ENCODE measurements at regions not wholly inside any gene's neighbourhood (a gene's known extent, or its start where the extent isn't known, plus 50 kb on each side); places are given as distances from the start of the nearest gene placed in this dataset.

DNA sequence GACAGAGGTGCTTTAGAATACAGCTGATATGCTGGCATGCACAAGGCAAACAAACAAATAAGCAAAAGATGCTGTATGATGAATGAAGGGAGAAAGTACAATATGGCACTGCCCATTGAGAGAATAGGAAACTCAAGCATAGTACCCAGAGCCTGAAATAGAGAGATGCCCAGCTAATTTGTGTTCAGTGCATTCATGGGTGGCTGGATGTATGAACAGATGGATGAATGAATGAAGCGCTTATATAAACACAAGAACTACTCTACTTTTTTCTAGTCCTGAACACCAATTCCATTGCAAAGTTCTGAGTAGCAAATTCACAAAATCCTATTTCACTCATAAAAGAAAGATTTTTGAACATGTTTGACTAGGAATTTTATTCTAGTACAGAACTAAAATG lies 756.3 kb downstream of the SATB2 start:
- TF ChIP-seq, protein P1, sequence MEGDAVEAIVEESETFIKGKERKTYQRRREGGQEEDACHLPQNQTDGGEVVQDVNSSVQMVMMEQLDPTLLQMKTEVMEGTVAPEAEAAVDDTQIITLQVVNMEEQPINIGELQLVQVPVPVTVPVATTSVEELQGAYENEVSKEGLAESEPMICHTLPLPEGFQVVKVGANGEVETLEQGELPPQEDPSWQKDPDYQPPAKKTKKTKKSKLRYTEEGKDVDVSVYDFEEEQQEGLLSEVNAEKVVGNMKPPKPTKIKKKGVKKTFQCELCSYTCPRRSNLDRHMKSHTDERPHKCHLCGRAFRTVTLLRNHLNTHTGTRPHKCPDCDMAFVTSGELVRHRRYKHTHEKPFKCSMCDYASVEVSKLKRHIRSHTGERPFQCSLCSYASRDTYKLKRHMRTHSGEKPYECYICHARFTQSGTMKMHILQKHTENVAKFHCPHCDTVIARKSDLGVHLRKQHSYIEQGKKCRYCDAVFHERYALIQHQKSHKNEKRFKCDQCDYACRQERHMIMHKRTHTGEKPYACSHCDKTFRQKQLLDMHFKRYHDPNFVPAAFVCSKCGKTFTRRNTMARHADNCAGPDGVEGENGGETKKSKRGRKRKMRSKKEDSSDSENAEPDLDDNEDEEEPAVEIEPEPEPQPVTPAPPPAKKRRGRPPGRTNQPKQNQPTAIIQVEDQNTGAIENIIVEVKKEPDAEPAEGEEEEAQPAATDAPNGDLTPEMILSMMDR (IDR thresholded peaks at IDR 0.05): no peak
- TF ChIP-seq POLR2A (IDR thresholded peaks at IDR 0.05): no peak

Measured in thyroid gland (tissue), 4 donors.